Kidney epithelial cell (primary cell): ENCODE measurements at regions not wholly inside any gene's neighbourhood (a gene's known extent, or its start where the extent isn't known, plus 50 kb on each side); places are given as distances from the start of the nearest gene placed in this dataset.
"Not testable (repeated sequence)": the region's sequence is repeated elsewhere in the genome, so short reads cannot be mapped to it uniquely, and the experiment has no call there.

Experiments used
- DNase-seq: peaks from one replicate; pipeline ENCODE4 v3.0.0-alpha.2; 2010; ENCODE audit warnings: low read depth
- H3K27me3 ChIP-seq: 2 replicates; pipeline ENCODE4 v1.6.0; 2011; ENCODE audit warnings: low read length; ENCODE audit not compliant: control insufficient read depth, insufficient read depth
- H3K36me3 ChIP-seq: 2 replicates; pipeline ENCODE4 v1.5.1; 2011; ENCODE audit warnings: low read length; ENCODE audit not compliant: control insufficient read depth, insufficient read depth
- H3K4me3 ChIP-seq: 2 replicates; pipeline ENCODE4 v1.5.1; 2011; ENCODE audit warnings: low read depth, mild to moderate bottlenecking, control low read depth, low read length
- TF ChIP-seq, protein P1 (sequence below): IDR thresholded peaks from 2 replicates; pipeline ENCODE4 v1.5.1; 2011; ENCODE audit warnings: mild to moderate bottlenecking, moderate library complexity, low read length, control low read depth, inconsistent platforms; ENCODE audit not compliant: insufficient read depth, poor library complexity, severe bottlenecking

DNA sequence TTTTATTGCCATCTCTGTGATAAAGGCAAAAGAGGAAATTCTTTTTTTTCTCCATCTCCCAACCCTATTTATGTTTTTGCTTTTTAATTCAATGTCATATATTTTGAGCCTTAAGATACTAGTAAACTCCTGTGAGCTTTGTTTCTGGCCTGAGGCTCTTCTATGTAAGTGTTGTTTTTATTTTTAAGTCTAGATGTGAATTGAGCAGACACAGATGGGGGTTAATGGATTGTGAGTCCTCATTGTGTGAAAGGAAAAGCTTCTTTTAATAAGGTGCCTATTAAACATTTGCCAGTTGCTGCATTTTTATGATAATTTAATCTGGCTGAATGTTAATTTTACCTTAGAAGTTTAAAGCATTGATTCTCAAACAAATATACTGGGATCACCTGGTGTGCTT lies 2337.9 kb upstream of the RAG2 start:
- DNase-seq: no peak
- Histone ChIP-seq H3K36me3 (no peaks in the 10 kb centered on the region), H3K27me3 (no peaks in the 10 kb centered on the region), H3K4me3 (no peak overlapping the region)
- TF ChIP-seq, protein P1, sequence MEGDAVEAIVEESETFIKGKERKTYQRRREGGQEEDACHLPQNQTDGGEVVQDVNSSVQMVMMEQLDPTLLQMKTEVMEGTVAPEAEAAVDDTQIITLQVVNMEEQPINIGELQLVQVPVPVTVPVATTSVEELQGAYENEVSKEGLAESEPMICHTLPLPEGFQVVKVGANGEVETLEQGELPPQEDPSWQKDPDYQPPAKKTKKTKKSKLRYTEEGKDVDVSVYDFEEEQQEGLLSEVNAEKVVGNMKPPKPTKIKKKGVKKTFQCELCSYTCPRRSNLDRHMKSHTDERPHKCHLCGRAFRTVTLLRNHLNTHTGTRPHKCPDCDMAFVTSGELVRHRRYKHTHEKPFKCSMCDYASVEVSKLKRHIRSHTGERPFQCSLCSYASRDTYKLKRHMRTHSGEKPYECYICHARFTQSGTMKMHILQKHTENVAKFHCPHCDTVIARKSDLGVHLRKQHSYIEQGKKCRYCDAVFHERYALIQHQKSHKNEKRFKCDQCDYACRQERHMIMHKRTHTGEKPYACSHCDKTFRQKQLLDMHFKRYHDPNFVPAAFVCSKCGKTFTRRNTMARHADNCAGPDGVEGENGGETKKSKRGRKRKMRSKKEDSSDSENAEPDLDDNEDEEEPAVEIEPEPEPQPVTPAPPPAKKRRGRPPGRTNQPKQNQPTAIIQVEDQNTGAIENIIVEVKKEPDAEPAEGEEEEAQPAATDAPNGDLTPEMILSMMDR: no peak

- no peak overlapping the region for H3K4me3 ChIP-seq
- TF ChIP-seq, protein P1: no peak
- no peak for DNase-seq
- no peaks in the 10 kb centered on the region for H3K36me3 ChIP-seq
- no peaks in the 10 kb centered on the region for H3K27me3 ChIP-seq
Observed at GRCh38 chr11:38927993-38928392, 2330.0 kb upstream of the RAG2 start.

- H3K36me3 ChIP-seq: no peaks in the 10 kb centered on the region
- DNase-seq: no peak
- H3K4me3 ChIP-seq: no peak overlapping the region
- TF ChIP-seq, protein P1: no peak
- no peaks in the 10 kb centered on the region for H3K27me3 ChIP-seq
Observed at GRCh38 chr11:38924644-38925043, 2326.6 kb upstream of the RAG2 start.

- DNase-seq: no peak
- TF ChIP-seq, protein P1: no peak
- no peaks in the 10 kb centered on the region for H3K36me3 ChIP-seq
- no peaks in the 10 kb centered on the region for H3K27me3 ChIP-seq
- H3K4me3 ChIP-seq: no peak overlapping the region
Observed at GRCh38 chr11:38900211-38900610, 2302.2 kb upstream of the RAG2 start.

- not testable (repeated sequence) for H3K27me3 ChIP-seq, H3K36me3 ChIP-seq, DNase-seq, H3K4me3 ChIP-seq
Observed at GRCh38 chr11:38894201-38894600, 2296.2 kb upstream of the RAG2 start.

- Histone ChIP-seq H3K4me3 (no peak overlapping the region), H3K36me3 (no peaks in the 10 kb centered on the region), H3K27me3 (no peaks in the 10 kb centered on the region)
- no peak for DNase-seq
- TF ChIP-seq, protein P1: no peak
Observed at GRCh38 chr11:38884145-38884865, 2286.3 kb upstream of the RAG2 start.
